WERI-Rb-1 (cell line): ENCODE measurements at regions not wholly inside any gene's neighbourhood (a gene's known extent, or its start where the extent isn't known, plus 50 kb on each side); places are given as distances from the start of the nearest gene placed in this dataset.

Experiments used
- DNase-seq: peaks from one replicate; pipeline ENCODE4 v3.0.0-alpha.2; 2020
- H3K27ac ChIP-seq: fragments of 250-450 bp; sonication (Bioruptor Pico); 2 replicates; pipeline ENCODE4 v1.5.1; 2020; ENCODE audit warnings: mild to moderate bottlenecking, moderate library complexity
- H3K27me3 ChIP-seq: fragments of 250-450 bp; sonication (Bioruptor Pico); 2 replicates; pipeline ENCODE4 v1.5.1; 2021; ENCODE audit warnings: mild to moderate bottlenecking, low read depth, moderate library complexity; ENCODE audit not compliant: insufficient read depth, severe bottlenecking
- H3K36me3 ChIP-seq: fragments of 250-450 bp; sonication (Bioruptor Pico); 2 replicates; pipeline ENCODE4 v1.5.1; 2020; ENCODE audit warnings: mild to moderate bottlenecking, moderate library complexity
- H3K4me3 ChIP-seq: 2 replicates; pipeline ENCODE4 v1.5.1; 2011; ENCODE audit warnings: low read depth, mild to moderate bottlenecking, control low read depth, low read length
- H3K9me3 ChIP-seq: fragments of 250-450 bp; sonication (Bioruptor Pico); 2 replicates; pipeline ENCODE4 v1.5.1; 2021; ENCODE audit warnings: mild to moderate bottlenecking, moderate library complexity; ENCODE audit not compliant: severe bottlenecking
- CTCF ChIP-seq: IDR thresholded peaks from 2 replicates; pipeline ENCODE4 v1.5.1; 2011; ENCODE audit warnings: low read depth, mild to moderate bottlenecking, control low read depth, inconsistent platforms, low read length

- Histone ChIP-seq H3K27ac (no peak overlapping the region), H3K27me3 (no peaks in the 10 kb centered on the region), H3K9me3 (no peaks in the 10 kb centered on the region), H3K36me3 (no peaks in the 10 kb centered on the region), H3K4me3 (no peak overlapping the region)
- no peak for DNase-seq
- no peak for TF ChIP-seq CTCF
Observed at GRCh38 chr1:82446236-82446635, 645.5 kb downstream of the ADGRL2 start.

- Histone ChIP-seq H3K36me3 (no peaks in the 10 kb centered on the region), H3K9me3 (no peaks in the 10 kb centered on the region), H3K4me3 (no peak overlapping the region), H3K27ac (no peak overlapping the region), H3K27me3 (no peaks in the 10 kb centered on the region)
- TF ChIP-seq CTCF = no peak
- no peak for DNase-seq
Observed at GRCh38 chr1:82445827-82446226, 645.1 kb downstream of the ADGRL2 start.

GRCh38 chr1:82445132-82445531 lies 644.4 kb downstream of the ADGRL2 start:
- H3K27me3 ChIP-seq = no peaks in the 10 kb centered on the region
- H3K9me3 ChIP-seq = no peaks in the 10 kb centered on the region
- DNase-seq = no peak
- H3K36me3 ChIP-seq = no peaks in the 10 kb centered on the region
- H3K4me3 ChIP-seq = no peak overlapping the region
- no peak for TF ChIP-seq CTCF
- no peak overlapping the region for H3K27ac ChIP-seq

- H3K36me3 ChIP-seq = no peaks in the 10 kb centered on the region
- no peak overlapping the region for H3K27ac ChIP-seq
- H3K4me3 ChIP-seq = no peak overlapping the region
- DNase-seq = no peak
- no peaks in the 10 kb centered on the region for H3K9me3 ChIP-seq
- H3K27me3 ChIP-seq = no peaks in the 10 kb centered on the region
- TF ChIP-seq CTCF = no peak
Observed at GRCh38 chr1:82441402-82441801, 640.7 kb downstream of the ADGRL2 start.

- Histone ChIP-seq H3K27me3 (no peaks in the 10 kb centered on the region), H3K9me3 (no peaks in the 10 kb centered on the region), H3K27ac (no peak overlapping the region), H3K36me3 (no peaks in the 10 kb centered on the region), H3K4me3 (no peak overlapping the region)
- no peak for DNase-seq
- no peak for TF ChIP-seq CTCF
Observed at GRCh38 chr1:82423174-82423815, 622.6 kb downstream of the ADGRL2 start.

- no peaks in the 10 kb centered on the region for H3K36me3 ChIP-seq
- no peak overlapping the region for H3K27ac ChIP-seq
- no peak overlapping the region for H3K4me3 ChIP-seq
- DNase-seq = no peak
- no peak for TF ChIP-seq CTCF
- H3K27me3 ChIP-seq = no peaks in the 10 kb centered on the region
- no peaks in the 10 kb centered on the region for H3K9me3 ChIP-seq
Observed at GRCh38 chr1:82421782-82422181, 621.0 kb downstream of the ADGRL2 start.
